Activated naive CD4-positive, alpha-beta T cell treated with anti-CD3 and anti-CD28 coated beads, Interleukin-2, amount 50 U/mL, for 24 hours (primary cell): ENCODE measurements at regions not wholly inside any gene's neighbourhood (a gene's known extent, or its start where the extent isn't known, plus 50 kb on each side); places are given as distances from the start of the nearest gene placed in this dataset.

ENCODE experiments used
- H3K27ac Mint-ChIP-seq: one replicate; pipeline ENCODE4 v1.8.0; 2021; ENCODE audit warnings: mild to moderate bottlenecking, mixed read lengths
- H3K27me3 Mint-ChIP-seq: one replicate; pipeline ENCODE4 v1.8.0; 2021; ENCODE audit warnings: mixed read lengths
- H3K36me3 Mint-ChIP-seq: one replicate; pipeline ENCODE4 v1.8.0; 2021; ENCODE audit warnings: mixed read lengths
- H3K4me1 Mint-ChIP-seq: one replicate; pipeline ENCODE4 v1.8.0; 2021; ENCODE audit warnings: mixed read lengths
- H3K4me3 Mint-ChIP-seq: one replicate; pipeline ENCODE4 v1.8.0; 2021; ENCODE audit warnings: mild to moderate bottlenecking, mixed read lengths
- H3K9me3 Mint-ChIP-seq: one replicate; pipeline ENCODE4 v1.8.0; 2021; ENCODE audit warnings: mixed read lengths

- no peaks in the 10 kb centered on the region for H3K9me3 Mint-ChIP-seq
- no peaks in the 10 kb centered on the region for H3K27me3 Mint-ChIP-seq
- H3K4me3 Mint-ChIP-seq, result no peak overlapping the region
- peaks cover 3% of the 10 kb centered on the region for H3K36me3 Mint-ChIP-seq
- H3K4me1 Mint-ChIP-seq, result peaks cover 7% of the 10 kb centered on the region
- no peak overlapping the region for H3K27ac Mint-ChIP-seq
Measured at GRCh38 chr22:49621601-49622210, 206.0 kb downstream of the BRD1 start.

- Mint-ChIP-seq H3K27ac (no peak overlapping the region), H3K4me1 (peaks cover 7% of the 10 kb centered on the region), H3K4me3 (no peak overlapping the region), H3K9me3 (no peaks in the 10 kb centered on the region), H3K36me3 (peaks cover 6% of the 10 kb centered on the region), H3K27me3 (no peaks in the 10 kb centered on the region)
Measured at GRCh38 chr22:49620666-49621065, 207.0 kb downstream of the BRD1 start.

- Mint-ChIP-seq H3K27ac (no peak overlapping the region), H3K27me3 (no peaks in the 10 kb centered on the region), H3K36me3 (peaks cover 4% of the 10 kb centered on the region), H3K4me3 (no peak overlapping the region), H3K9me3 (no peaks in the 10 kb centered on the region), H3K4me1 (peaks cover 1% of the 10 kb centered on the region)
Measured at GRCh38 chr22:49620003-49620556, 207.6 kb downstream of the BRD1 start.

- H3K4me3 Mint-ChIP-seq, result no peak overlapping the region
- H3K4me1 Mint-ChIP-seq, result no peaks in the 10 kb centered on the region
- no peaks in the 10 kb centered on the region for H3K9me3 Mint-ChIP-seq
- no peak overlapping the region for H3K27ac Mint-ChIP-seq
- H3K36me3 Mint-ChIP-seq, result peaks cover 4% of the 10 kb centered on the region
- H3K27me3 Mint-ChIP-seq, result no peaks in the 10 kb centered on the region
Measured at GRCh38 chr22:49619301-49619700, 208.4 kb downstream of the BRD1 start.

GRCh38 chr22:49618677-49618953 lies 209.1 kb downstream of the BRD1 start:
- Mint-ChIP-seq H3K4me1 (no peaks in the 10 kb centered on the region), H3K4me3 (no peak overlapping the region), H3K36me3 (peaks cover 4% of the 10 kb centered on the region), H3K27ac (peak overlapping the region; percentile 18), H3K9me3 (no peaks in the 10 kb centered on the region), H3K27me3 (no peaks in the 10 kb centered on the region)

- H3K4me3 Mint-ChIP-seq, result no peak overlapping the region
- H3K36me3 Mint-ChIP-seq, result peaks cover 8% of the 10 kb centered on the region
- no peaks in the 10 kb centered on the region for H3K4me1 Mint-ChIP-seq
- H3K27ac Mint-ChIP-seq, result no peak overlapping the region
- H3K27me3 Mint-ChIP-seq, result no peaks in the 10 kb centered on the region
- no peaks in the 10 kb centered on the region for H3K9me3 Mint-ChIP-seq
Measured at GRCh38 chr22:49617866-49618676, 209.6 kb downstream of the BRD1 start.

- H3K27ac Mint-ChIP-seq, result no peak overlapping the region
- no peaks in the 10 kb centered on the region for H3K27me3 Mint-ChIP-seq
- H3K9me3 Mint-ChIP-seq, result no peaks in the 10 kb centered on the region
- H3K4me1 Mint-ChIP-seq, result no peaks in the 10 kb centered on the region
- H3K4me3 Mint-ChIP-seq, result no peak overlapping the region
- peaks cover 11% of the 10 kb centered on the region for H3K36me3 Mint-ChIP-seq
Measured at GRCh38 chr22:49617264-49617663, 210.4 kb downstream of the BRD1 start.

GRCh38 chr22:49616356-49617231 lies 211.1 kb downstream of the BRD1 start:
- H3K4me3 Mint-ChIP-seq, result no peak overlapping the region
- no peaks in the 10 kb centered on the region for H3K27me3 Mint-ChIP-seq
- no peak overlapping the region for H3K27ac Mint-ChIP-seq
- H3K9me3 Mint-ChIP-seq, result no peaks in the 10 kb centered on the region
- H3K4me1 Mint-ChIP-seq, result no peaks in the 10 kb centered on the region
- peaks cover 11% of the 10 kb centered on the region for H3K36me3 Mint-ChIP-seq

GRCh38 chr22:49614966-49615965 lies 212.4 kb downstream of the BRD1 start:
- H3K36me3 Mint-ChIP-seq, result peaks cover 14% of the 10 kb centered on the region
- H3K27ac Mint-ChIP-seq, result no peak overlapping the region
- H3K27me3 Mint-ChIP-seq, result no peaks in the 10 kb centered on the region

GRCh38 chr22:49613511-49614270 lies 214.0 kb downstream of the BRD1 start:
- H3K4me3 Mint-ChIP-seq, result no peak overlapping the region
- no peak overlapping the region for H3K27ac Mint-ChIP-seq
- no peaks in the 10 kb centered on the region for H3K27me3 Mint-ChIP-seq
- no peaks in the 10 kb centered on the region for H3K9me3 Mint-ChIP-seq
- peaks cover 13% of the 10 kb centered on the region for H3K36me3 Mint-ChIP-seq
- no peaks in the 10 kb centered on the region for H3K4me1 Mint-ChIP-seq

More at GRCh38 chr22:49614966-49615965, 212.4 kb downstream of the BRD1 start:
- Mint-ChIP-seq H3K4me3 (no peak overlapping the region), H3K4me1 (no peaks in the 10 kb centered on the region), H3K9me3 (no peaks in the 10 kb centered on the region)

- Mint-ChIP-seq H3K9me3 (no peaks in the 10 kb centered on the region), H3K27me3 (no peaks in the 10 kb centered on the region), H3K4me1 (no peaks in the 10 kb centered on the region), H3K27ac (no peak overlapping the region), H3K36me3 (peaks cover 12% of the 10 kb centered on the region), H3K4me3 (no peak overlapping the region)
Measured at GRCh38 chr22:49613108-49613507, 214.6 kb downstream of the BRD1 start.

GRCh38 chr22:49609207-49609876 lies 218.3 kb downstream of the BRD1 start:
- Mint-ChIP-seq H3K27ac (no peak overlapping the region), H3K4me1 (no peaks in the 10 kb centered on the region), H3K9me3 (no peaks in the 10 kb centered on the region), H3K4me3 (no peak overlapping the region), H3K36me3 (peaks cover 17% of the 10 kb centered on the region), H3K27me3 (no peaks in the 10 kb centered on the region)

- Mint-ChIP-seq H3K27me3 (no peaks in the 10 kb centered on the region), H3K4me1 (no peaks in the 10 kb centered on the region), H3K9me3 (no peaks in the 10 kb centered on the region), H3K4me3 (no peak overlapping the region), H3K36me3 (peaks cover 23% of the 10 kb centered on the region), H3K27ac (no peak overlapping the region)
Measured at GRCh38 chr22:49608660-49609059, 219.0 kb downstream of the BRD1 start.

- Mint-ChIP-seq H3K9me3 (no peaks in the 10 kb centered on the region), H3K27me3 (no peaks in the 10 kb centered on the region), H3K4me3 (no peak overlapping the region), H3K36me3 (peaks cover 24% of the 10 kb centered on the region), H3K4me1 (no peaks in the 10 kb centered on the region), H3K27ac (no peak overlapping the region)
Measured at GRCh38 chr22:49608228-49608627, 219.4 kb downstream of the BRD1 start.
